GM23338 (cell line): ENCODE measurements at regions not wholly inside any gene's neighbourhood (a gene's known extent, or its start where the extent isn't known, plus 50 kb on each side); places are given as distances from the start of the nearest gene placed in this dataset.

Experiments
- CREB1 ChIP-seq: fragments of 250-450 bp; sonication (Bioruptor Pico); IDR thresholded peaks from 2 replicates; pipeline ENCODE4 v1.5.0; 2020; ENCODE audit warnings: low read depth, mild to moderate bottlenecking, moderate library complexity
- ZNF462 ChIP-seq: fragments of 250-450 bp; sonication (Bioruptor Pico); IDR thresholded peaks from 2 replicates; pipeline ENCODE4 v1.5.0; 2020; ENCODE audit warnings: mild to moderate bottlenecking, moderate library complexity
- TF ChIP-seq, protein P1 (sequence below), 2 experiments: fragments of 200-600 bp in 1 of 2; sonication (generic) in 1 of 2; conservative IDR thresholded peaks; 2 replicates each; pipeline versions ENCODE4 v1.5.1 to v1.6.1; 2016 to 2017; ENCODE audit warnings: antibody characterized with exemption in 2 of 2, low read depth in 2 of 2, mild to moderate bottlenecking in 2 of 2, moderate library complexity in 1 of 2

- TF ChIP-seq, protein P1, sequence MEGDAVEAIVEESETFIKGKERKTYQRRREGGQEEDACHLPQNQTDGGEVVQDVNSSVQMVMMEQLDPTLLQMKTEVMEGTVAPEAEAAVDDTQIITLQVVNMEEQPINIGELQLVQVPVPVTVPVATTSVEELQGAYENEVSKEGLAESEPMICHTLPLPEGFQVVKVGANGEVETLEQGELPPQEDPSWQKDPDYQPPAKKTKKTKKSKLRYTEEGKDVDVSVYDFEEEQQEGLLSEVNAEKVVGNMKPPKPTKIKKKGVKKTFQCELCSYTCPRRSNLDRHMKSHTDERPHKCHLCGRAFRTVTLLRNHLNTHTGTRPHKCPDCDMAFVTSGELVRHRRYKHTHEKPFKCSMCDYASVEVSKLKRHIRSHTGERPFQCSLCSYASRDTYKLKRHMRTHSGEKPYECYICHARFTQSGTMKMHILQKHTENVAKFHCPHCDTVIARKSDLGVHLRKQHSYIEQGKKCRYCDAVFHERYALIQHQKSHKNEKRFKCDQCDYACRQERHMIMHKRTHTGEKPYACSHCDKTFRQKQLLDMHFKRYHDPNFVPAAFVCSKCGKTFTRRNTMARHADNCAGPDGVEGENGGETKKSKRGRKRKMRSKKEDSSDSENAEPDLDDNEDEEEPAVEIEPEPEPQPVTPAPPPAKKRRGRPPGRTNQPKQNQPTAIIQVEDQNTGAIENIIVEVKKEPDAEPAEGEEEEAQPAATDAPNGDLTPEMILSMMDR (conservative IDR thresholded peaks at IDR 0.05; ENCODE audit: low read depth in 2 of 2), result no peak
- TF ChIP-seq ZNF462 (no peak), CREB1 (CRISPR knock-in tag) (no peak)
Measured at GRCh38 chr18:51807336-51807735, 532.7 kb upstream of the DCC start.
